WTC11 (cell line): ENCODE measurements at regions not wholly inside any gene's neighbourhood (a gene's known extent, or its start where the extent isn't known, plus 50 kb on each side); places are given as distances from the start of the nearest gene placed in this dataset.

Experiments used
- ATAC-seq: fragments of 200-7000 bp; cut with Tn5 transposase; 2 replicates; pipeline ENCODE4 v1.10.0; 2021; ENCODE audit warnings: mild to moderate bottlenecking, moderate library complexity
- CTCF ChIA-PET: fragments of 300-600 bp; sonication (Branson Sonifier 250); formaldehyde crosslinking; loops from one replicate; lab custom pipeline; 2021; ENCODE audit warnings: antibody characterized with exemption; lab: Charles Lee
- POLR2A ChIA-PET: fragments of 350-600 bp; sonication (Branson Sonifier 250); formaldehyde crosslinking; loops from one replicate; lab custom pipeline; 2021; ENCODE audit warnings: antibody characterized with exemption; lab: Charles Lee
- DNase-seq: peaks from one replicate; pipeline ENCODE4 v3.0.0; 2021; ENCODE audit warnings: low spot score
- H3K27ac Mint-ChIP-seq: 2 replicates; pipeline ENCODE4 v1.8.0; 2021; ENCODE audit warnings: mixed read lengths
- H3K27me3 Mint-ChIP-seq: 2 replicates; pipeline ENCODE4 v1.8.0; 2021; ENCODE audit warnings: low read depth, mild to moderate bottlenecking, moderate library complexity, mixed read lengths
- H3K36me3 Mint-ChIP-seq: 2 replicates; pipeline ENCODE4 v1.8.0; 2021; ENCODE audit warnings: mixed read lengths
- H3K4me1 Mint-ChIP-seq: 2 replicates; pipeline ENCODE4 v1.8.0; 2022; ENCODE audit warnings: mixed read lengths
- H3K4me3 Mint-ChIP-seq: 2 replicates; pipeline ENCODE4 v1.8.0; 2021; ENCODE audit warnings: mild to moderate bottlenecking, moderate library complexity, mixed read lengths
- H3K9me3 Mint-ChIP-seq: 2 replicates; pipeline ENCODE4 v1.8.0; 2021; ENCODE audit warnings: mixed read lengths
- CREM ChIP-seq: sonication (generic); formaldehyde crosslinking; IDR thresholded peaks from 2 replicates; pipeline ENCODE4 v1.8.1; 2022; ENCODE audit warnings: mild to moderate bottlenecking, missing genetic modification reagents, moderate library complexity
- EMX1 ChIP-seq: fragments of 250-450 bp; sonication (Bioruptor Pico); IDR thresholded peaks from 2 replicates; pipeline ENCODE4 v1.8.0; 2021; ENCODE audit warnings: mild to moderate bottlenecking
- FOXP1 ChIP-seq: sonication (generic); formaldehyde crosslinking; IDR thresholded peaks from 2 replicates; pipeline ENCODE4 v1.8.0; 2022; ENCODE audit warnings: missing genetic modification reagents, mild to moderate bottlenecking, moderate library complexity, borderline replicate concordance
- GABPB1 ChIP-seq: sonication (generic); formaldehyde crosslinking; IDR thresholded peaks from 2 replicates; pipeline ENCODE4 v1.8.1; 2023; ENCODE audit warnings: mild to moderate bottlenecking, missing genetic modification reagents
- KAT7 ChIP-seq: sonication (generic); formaldehyde crosslinking; IDR thresholded peaks from 2 replicates; pipeline ENCODE4 v1.8.1; 2023; ENCODE audit warnings: missing genetic modification reagents, mild to moderate bottlenecking, borderline replicate concordance
- MXD4 ChIP-seq: fragments of 250-450 bp; sonication (Bioruptor Pico); IDR thresholded peaks from 2 replicates; pipeline ENCODE4 v1.8.0; 2021; ENCODE audit warnings: mild to moderate bottlenecking, moderate library complexity, borderline replicate concordance
- MYBL2 ChIP-seq: sonication (generic); formaldehyde crosslinking; IDR thresholded peaks from 2 replicates; pipeline ENCODE4 v1.8.1; 2023; ENCODE audit warnings: mild to moderate bottlenecking, moderate library complexity, missing genetic modification reagents
- NR2C2 ChIP-seq: sonication (generic); formaldehyde crosslinking; IDR thresholded peaks from 2 replicates; pipeline ENCODE4 v1.8.0; 2022; ENCODE audit warnings: mild to moderate bottlenecking, missing genetic modification reagents
- ZBTB21 ChIP-seq: sonication (generic); formaldehyde crosslinking; IDR thresholded peaks from 2 replicates; pipeline ENCODE4 v1.8.1; 2023; ENCODE audit warnings: mild to moderate bottlenecking, missing genetic modification reagents, borderline replicate concordance
- ZNF121 ChIP-seq: sonication (generic); formaldehyde crosslinking; IDR thresholded peaks from 2 replicates; pipeline ENCODE4 v1.8.0; 2023; ENCODE audit warnings: missing genetic modification reagents
- ZNF219 ChIP-seq: sonication (generic); formaldehyde crosslinking; IDR thresholded peaks from 2 replicates; pipeline ENCODE4 v1.8.0; 2023; ENCODE audit warnings: missing genetic modification reagents, mild to moderate bottlenecking, borderline replicate concordance
- ZNF232 ChIP-seq: sonication (generic); formaldehyde crosslinking; IDR thresholded peaks from 2 replicates; pipeline ENCODE4 v1.8.0; 2022; ENCODE audit warnings: mild to moderate bottlenecking, missing genetic modification reagents
- TF ChIP-seq, protein P1 (sequence below): sonication (generic); formaldehyde crosslinking; IDR thresholded peaks from 2 replicates; pipeline ENCODE4 v1.8.1; 2023; ENCODE audit warnings: mild to moderate bottlenecking, missing genetic modification reagents, moderate library complexity
- TF ChIP-seq, protein P2 (sequence below): sonication (generic); formaldehyde crosslinking; IDR thresholded peaks from 2 replicates; pipeline ENCODE4 v1.8.0; 2022; ENCODE audit warnings: missing genetic modification reagents
- TF ChIP-seq, protein P3 (sequence below): fragments of 250-450 bp; sonication (Bioruptor Pico); IDR thresholded peaks from 2 replicates; pipeline ENCODE4 v1.9.0; 2021; ENCODE audit warnings: moderate library complexity, mild to moderate bottlenecking, inconsistent platforms, borderline replicate concordance
- TF ChIP-seq, protein P4 (sequence below): sonication (generic); formaldehyde crosslinking; IDR thresholded peaks from 2 replicates; pipeline ENCODE4 v1.8.0; 2023; ENCODE audit warnings: missing genetic modification reagents, mild to moderate bottlenecking, borderline replicate concordance
- TF ChIP-seq, protein P5 (sequence below): sonication (generic); formaldehyde crosslinking; IDR thresholded peaks from 2 replicates; pipeline ENCODE4 v1.8.1; 2023; ENCODE audit warnings: mild to moderate bottlenecking, moderate library complexity, missing genetic modification reagents
- TF ChIP-seq, protein P6 (sequence below): sonication (generic); formaldehyde crosslinking; IDR thresholded peaks from 2 replicates; pipeline ENCODE4 v1.8.1; 2022; ENCODE audit warnings: missing genetic modification reagents, borderline replicate concordance
- TF ChIP-seq, protein P7 (sequence below): sonication (generic); formaldehyde crosslinking; IDR thresholded peaks from 2 replicates; pipeline ENCODE4 v1.8.0; 2023; ENCODE audit warnings: mild to moderate bottlenecking, missing genetic modification reagents

DNA sequence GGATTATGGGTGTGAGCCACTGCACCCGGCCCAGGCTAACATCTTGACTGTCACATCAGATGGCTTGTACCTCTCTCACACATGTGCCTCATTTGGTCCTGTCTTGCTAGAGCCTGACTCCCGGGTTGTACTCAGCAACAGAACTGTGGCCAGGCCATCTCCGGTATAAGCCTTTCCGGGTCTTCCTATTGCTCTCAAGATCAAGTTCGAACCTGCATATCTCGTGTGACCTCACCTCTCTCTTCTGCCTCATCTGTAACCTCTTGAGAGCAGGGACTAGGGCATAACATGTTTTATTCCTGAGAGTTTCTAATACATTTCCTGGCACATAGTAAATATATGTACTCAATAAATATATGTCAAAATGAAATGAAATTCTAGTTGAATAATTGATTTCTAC is 114.0 kb downstream of the ACAA2 start:
- ATAC-seq (no peak), DNase-seq (no peak)
- H3K4me3 Mint-ChIP-seq, result no peak overlapping the region
- no peaks in the 10 kb centered on the region for H3K36me3 Mint-ChIP-seq
- POLR2A ChIA-PET, result no interaction called here
- H3K27me3 Mint-ChIP-seq, result no peaks in the 10 kb centered on the region
- no peak overlapping the region for H3K27ac Mint-ChIP-seq
- H3K9me3 Mint-ChIP-seq, result no peaks in the 10 kb centered on the region
- TF ChIP-seq, protein P1, sequence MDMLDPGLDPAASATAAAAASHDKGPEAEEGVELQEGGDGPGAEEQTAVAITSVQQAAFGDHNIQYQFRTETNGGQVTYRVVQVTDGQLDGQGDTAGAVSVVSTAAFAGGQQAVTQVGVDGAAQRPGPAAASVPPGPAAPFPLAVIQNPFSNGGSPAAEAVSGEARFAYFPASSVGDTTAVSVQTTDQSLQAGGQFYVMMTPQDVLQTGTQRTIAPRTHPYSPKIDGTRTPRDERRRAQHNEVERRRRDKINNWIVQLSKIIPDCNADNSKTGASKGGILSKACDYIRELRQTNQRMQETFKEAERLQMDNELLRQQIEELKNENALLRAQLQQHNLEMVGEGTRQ (CRISPR knock-in tag), result no peak
- TF ChIP-seq, protein P2, sequence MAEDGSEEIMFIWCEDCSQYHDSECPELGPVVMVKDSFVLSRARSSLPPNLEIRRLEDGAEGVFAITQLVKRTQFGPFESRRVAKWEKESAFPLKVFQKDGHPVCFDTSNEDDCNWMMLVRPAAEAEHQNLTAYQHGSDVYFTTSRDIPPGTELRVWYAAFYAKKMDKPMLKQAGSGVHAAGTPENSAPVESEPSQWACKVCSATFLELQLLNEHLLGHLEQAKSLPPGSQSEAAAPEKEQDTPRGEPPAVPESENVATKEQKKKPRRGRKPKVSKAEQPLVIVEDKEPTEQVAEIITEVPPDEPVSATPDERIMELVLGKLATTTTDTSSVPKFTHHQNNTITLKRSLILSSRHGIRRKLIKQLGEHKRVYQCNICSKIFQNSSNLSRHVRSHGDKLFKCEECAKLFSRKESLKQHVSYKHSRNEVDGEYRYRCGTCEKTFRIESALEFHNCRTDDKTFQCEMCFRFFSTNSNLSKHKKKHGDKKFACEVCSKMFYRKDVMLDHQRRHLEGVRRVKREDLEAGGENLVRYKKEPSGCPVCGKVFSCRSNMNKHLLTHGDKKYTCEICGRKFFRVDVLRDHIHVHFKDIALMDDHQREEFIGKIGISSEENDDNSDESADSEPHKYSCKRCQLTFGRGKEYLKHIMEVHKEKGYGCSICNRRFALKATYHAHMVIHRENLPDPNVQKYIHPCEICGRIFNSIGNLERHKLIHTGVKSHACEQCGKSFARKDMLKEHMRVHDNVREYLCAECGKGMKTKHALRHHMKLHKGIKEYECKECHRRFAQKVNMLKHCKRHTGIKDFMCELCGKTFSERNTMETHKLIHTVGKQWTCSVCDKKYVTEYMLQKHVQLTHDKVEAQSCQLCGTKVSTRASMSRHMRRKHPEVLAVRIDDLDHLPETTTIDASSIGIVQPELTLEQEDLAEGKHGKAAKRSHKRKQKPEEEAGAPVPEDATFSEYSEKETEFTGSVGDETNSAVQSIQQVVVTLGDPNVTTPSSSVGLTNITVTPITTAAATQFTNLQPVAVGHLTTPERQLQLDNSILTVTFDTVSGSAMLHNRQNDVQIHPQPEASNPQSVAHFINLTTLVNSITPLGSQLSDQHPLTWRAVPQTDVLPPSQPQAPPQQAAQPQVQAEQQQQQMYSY (CRISPR knock-in tag), result peak; percentile 33; the same call in 1 of the 2 replicates
- no peak for TF ChIP-seq GABPB1 (CRISPR knock-in tag)
- TF ChIP-seq, all 79 proteins: peak for 1
- H3K4me1 Mint-ChIP-seq, result peaks cover 29% of the 10 kb centered on the region
- CTCF ChIA-PET, result no interaction called here

DNA sequence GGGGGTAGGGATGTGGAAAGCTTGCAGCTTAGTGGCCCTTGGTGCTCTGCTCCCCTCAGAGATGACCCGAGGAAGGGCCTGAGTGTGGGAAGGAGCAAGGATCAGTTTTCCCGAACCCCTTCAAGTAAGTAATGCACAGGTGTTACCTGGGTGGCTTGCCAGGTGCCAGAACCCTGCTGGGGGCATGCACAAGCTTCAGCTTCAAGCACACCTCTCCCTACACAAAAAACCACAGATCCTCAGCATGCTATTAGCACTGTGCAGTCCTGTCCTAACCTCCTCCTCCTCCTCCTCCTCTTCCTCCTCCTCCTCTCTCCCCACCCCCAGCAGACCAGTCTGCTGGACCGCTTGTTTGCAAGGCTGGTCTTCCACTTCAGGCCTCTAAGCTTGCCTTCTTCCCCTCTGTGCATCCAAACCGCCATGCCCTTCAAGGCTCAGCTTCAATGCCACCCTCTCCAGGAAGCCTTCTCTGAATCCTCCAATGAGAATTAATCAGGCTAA is 114.8 kb downstream of the ACAA2 start:
- no peaks in the 10 kb centered on the region for H3K9me3 Mint-ChIP-seq
- POLR2A ChIA-PET, result no interaction called here
- no peaks in the 10 kb centered on the region for H3K27me3 Mint-ChIP-seq
- CTCF ChIA-PET, result interaction anchor here (0.9 to 1.3 kb wide), 5 partner anchors 13 to 188 kb away, joined by 3 to 5 read pairs (median 3); no protein-coding TSS in a partner anchor
- no peak for ATAC-seq
- H3K36me3 Mint-ChIP-seq, result no peaks in the 10 kb centered on the region
- H3K4me3 Mint-ChIP-seq, result no peak overlapping the region
- H3K4me1 Mint-ChIP-seq, result peaks cover 29% of the 10 kb centered on the region
- no peak overlapping the region for H3K27ac Mint-ChIP-seq
- no peak for DNase-seq
- TF ChIP-seq EMX1 (CRISPR knock-in tag), result no peak
- no peak for TF ChIP-seq ZNF121 (CRISPR knock-in tag)
- TF ChIP-seq, protein P3, sequence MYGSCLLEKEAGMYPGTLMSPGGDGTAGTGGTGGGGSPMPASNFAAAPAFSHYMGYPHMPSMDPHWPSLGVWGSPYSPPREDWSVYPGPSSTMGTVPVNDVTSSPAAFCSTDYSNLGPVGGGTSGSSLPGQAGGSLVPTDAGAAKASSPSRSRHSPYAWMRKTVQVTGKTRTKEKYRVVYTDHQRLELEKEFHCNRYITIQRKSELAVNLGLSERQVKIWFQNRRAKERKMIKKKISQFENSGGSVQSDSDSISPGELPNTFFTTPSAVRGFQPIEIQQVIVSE, result no peak
- TF ChIP-seq, protein P4, sequence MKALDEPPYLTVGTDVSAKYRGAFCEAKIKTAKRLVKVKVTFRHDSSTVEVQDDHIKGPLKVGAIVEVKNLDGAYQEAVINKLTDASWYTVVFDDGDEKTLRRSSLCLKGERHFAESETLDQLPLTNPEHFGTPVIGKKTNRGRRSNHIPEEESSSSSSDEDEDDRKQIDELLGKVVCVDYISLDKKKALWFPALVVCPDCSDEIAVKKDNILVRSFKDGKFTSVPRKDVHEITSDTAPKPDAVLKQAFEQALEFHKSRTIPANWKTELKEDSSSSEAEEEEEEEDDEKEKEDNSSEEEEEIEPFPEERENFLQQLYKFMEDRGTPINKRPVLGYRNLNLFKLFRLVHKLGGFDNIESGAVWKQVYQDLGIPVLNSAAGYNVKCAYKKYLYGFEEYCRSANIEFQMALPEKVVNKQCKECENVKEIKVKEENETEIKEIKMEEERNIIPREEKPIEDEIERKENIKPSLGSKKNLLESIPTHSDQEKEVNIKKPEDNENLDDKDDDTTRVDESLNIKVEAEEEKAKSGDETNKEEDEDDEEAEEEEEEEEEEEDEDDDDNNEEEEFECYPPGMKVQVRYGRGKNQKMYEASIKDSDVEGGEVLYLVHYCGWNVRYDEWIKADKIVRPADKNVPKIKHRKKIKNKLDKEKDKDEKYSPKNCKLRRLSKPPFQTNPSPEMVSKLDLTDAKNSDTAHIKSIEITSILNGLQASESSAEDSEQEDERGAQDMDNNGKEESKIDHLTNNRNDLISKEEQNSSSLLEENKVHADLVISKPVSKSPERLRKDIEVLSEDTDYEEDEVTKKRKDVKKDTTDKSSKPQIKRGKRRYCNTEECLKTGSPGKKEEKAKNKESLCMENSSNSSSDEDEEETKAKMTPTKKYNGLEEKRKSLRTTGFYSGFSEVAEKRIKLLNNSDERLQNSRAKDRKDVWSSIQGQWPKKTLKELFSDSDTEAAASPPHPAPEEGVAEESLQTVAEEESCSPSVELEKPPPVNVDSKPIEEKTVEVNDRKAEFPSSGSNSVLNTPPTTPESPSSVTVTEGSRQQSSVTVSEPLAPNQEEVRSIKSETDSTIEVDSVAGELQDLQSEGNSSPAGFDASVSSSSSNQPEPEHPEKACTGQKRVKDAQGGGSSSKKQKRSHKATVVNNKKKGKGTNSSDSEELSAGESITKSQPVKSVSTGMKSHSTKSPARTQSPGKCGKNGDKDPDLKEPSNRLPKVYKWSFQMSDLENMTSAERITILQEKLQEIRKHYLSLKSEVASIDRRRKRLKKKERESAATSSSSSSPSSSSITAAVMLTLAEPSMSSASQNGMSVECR, result no peak
- TF ChIP-seq ZNF219, result no peak
- TF ChIP-seq MYBL2, result no peak
- TF ChIP-seq, protein P5, sequence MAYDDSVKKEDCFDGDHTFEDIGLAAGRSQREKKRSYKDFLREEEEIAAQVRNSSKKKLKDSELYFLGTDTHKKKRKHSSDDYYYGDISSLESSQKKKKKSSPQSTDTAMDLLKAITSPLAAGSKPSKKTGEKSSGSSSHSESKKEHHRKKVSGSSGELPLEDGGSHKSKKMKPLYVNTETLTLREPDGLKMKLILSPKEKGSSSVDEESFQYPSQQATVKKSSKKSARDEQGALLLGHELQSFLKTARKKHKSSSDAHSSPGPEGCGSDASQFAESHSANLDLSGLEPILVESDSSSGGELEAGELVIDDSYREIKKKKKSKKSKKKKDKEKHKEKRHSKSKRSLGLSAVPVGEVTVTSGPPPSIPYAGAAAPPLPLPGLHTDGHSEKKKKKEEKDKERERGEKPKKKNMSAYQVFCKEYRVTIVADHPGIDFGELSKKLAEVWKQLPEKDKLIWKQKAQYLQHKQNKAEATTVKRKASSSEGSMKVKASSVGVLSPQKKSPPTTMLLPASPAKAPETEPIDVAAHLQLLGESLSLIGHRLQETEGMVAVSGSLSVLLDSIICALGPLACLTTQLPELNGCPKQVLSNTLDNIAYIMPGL (CRISPR knock-in tag), result no peak
- TF ChIP-seq, protein P6, sequence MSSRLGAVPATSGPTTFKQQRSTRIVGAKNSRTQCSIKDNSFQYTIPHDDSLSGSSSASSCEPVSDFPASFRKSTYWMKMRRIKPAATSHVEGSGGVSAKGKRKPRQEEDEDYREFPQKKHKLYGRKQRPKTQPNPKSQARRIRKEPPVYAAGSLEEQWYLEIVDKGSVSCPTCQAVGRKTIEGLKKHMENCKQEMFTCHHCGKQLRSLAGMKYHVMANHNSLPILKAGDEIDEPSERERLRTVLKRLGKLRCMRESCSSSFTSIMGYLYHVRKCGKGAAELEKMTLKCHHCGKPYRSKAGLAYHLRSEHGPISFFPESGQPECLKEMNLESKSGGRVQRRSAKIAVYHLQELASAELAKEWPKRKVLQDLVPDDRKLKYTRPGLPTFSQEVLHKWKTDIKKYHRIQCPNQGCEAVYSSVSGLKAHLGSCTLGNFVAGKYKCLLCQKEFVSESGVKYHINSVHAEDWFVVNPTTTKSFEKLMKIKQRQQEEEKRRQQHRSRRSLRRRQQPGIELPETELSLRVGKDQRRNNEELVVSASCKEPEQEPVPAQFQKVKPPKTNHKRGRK (CRISPR knock-in tag), result no peak
- TF ChIP-seq KAT7, result no peak
- no peak for TF ChIP-seq FOXP1 (CRISPR knock-in tag)
- no peak for TF ChIP-seq ZNF232 (CRISPR knock-in tag)
- TF ChIP-seq, protein P7, sequence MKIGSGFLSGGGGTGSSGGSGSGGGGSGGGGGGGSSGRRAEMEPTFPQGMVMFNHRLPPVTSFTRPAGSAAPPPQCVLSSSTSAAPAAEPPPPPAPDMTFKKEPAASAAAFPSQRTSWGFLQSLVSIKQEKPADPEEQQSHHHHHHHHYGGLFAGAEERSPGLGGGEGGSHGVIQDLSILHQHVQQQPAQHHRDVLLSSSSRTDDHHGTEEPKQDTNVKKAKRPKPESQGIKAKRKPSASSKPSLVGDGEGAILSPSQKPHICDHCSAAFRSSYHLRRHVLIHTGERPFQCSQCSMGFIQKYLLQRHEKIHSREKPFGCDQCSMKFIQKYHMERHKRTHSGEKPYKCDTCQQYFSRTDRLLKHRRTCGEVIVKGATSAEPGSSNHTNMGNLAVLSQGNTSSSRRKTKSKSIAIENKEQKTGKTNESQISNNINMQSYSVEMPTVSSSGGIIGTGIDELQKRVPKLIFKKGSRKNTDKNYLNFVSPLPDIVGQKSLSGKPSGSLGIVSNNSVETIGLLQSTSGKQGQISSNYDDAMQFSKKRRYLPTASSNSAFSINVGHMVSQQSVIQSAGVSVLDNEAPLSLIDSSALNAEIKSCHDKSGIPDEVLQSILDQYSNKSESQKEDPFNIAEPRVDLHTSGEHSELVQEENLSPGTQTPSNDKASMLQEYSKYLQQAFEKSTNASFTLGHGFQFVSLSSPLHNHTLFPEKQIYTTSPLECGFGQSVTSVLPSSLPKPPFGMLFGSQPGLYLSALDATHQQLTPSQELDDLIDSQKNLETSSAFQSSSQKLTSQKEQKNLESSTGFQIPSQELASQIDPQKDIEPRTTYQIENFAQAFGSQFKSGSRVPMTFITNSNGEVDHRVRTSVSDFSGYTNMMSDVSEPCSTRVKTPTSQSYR (CRISPR knock-in tag), result no peak
- no peak for TF ChIP-seq MXD4
- no peak for TF ChIP-seq NR2C2
- TF ChIP-seq ZBTB21 (CRISPR knock-in tag), result no peak
- no peak for TF ChIP-seq CREM
